ENCODE measurements at regions not wholly inside any gene's neighbourhood (a gene's known extent, or its start where the extent isn't known, plus 50 kb on each side); places are given as distances from the start of the nearest gene placed in this dataset.

DNA sequence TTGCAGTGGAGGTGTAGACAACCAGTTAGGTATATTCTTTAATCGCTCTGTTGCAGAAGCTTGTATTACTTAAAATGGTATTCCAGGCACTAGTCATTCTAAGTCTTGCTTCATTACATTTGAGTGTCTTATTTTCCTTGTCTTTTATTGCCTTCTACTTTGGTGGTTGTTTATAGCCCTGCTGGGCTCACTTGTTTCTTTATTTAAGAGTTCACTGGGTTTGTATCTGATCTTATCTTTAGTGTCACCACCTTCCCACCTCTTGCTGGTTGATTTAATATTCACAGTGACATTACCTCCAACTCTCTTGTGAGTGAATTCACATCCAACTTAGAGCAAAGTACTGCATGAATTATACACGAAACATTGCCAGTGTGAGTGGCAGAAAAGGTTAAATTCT, 83.6 kb upstream of the BNC2 start:
- ATAC-seq (no peak), DNase-seq (no peak)
- TF ChIP-seq, protein P1, sequence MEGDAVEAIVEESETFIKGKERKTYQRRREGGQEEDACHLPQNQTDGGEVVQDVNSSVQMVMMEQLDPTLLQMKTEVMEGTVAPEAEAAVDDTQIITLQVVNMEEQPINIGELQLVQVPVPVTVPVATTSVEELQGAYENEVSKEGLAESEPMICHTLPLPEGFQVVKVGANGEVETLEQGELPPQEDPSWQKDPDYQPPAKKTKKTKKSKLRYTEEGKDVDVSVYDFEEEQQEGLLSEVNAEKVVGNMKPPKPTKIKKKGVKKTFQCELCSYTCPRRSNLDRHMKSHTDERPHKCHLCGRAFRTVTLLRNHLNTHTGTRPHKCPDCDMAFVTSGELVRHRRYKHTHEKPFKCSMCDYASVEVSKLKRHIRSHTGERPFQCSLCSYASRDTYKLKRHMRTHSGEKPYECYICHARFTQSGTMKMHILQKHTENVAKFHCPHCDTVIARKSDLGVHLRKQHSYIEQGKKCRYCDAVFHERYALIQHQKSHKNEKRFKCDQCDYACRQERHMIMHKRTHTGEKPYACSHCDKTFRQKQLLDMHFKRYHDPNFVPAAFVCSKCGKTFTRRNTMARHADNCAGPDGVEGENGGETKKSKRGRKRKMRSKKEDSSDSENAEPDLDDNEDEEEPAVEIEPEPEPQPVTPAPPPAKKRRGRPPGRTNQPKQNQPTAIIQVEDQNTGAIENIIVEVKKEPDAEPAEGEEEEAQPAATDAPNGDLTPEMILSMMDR (IDR thresholded peaks at IDR 0.05), result no peak
- H3K36me3 ChIP-seq, result no peaks in the 10 kb centered on the region
- H3K4me1 ChIP-seq, result no peaks in the 10 kb centered on the region
- intact Hi-C loops (cut with DNase I), result no loop called here
- no peaks in the 10 kb centered on the region for H3K27me3 ChIP-seq
- no peak overlapping the region for H3K4me3 ChIP-seq
- no peaks in the 10 kb centered on the region for H3K9me3 ChIP-seq
- H3K27ac ChIP-seq, result no peak overlapping the region

DNA sequence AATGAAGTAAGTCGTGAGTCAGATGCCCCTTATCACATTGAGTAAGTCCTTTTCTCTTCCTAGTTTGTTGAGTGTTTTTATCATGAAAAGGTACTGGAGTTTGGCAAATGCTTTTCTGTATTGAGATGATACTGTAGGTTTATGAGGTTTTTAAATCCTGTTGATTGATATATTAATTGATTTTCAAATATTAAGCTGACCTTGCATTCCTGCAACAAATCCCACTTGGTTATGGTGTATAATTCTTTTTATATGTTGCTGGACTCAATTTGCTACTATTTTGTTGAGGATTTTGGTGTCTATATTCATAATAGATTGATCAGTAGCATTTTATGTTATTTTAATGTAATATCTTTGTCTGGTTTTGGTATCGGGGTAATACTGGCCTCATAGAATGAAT, 81.0 kb upstream of the BNC2 start:
- Histone ChIP-seq H3K4me3 (no peak overlapping the region), H3K4me1 (no peaks in the 10 kb centered on the region), H3K27me3 (no peaks in the 10 kb centered on the region), H3K27ac (no peak overlapping the region), H3K36me3 (no peaks in the 10 kb centered on the region), H3K9me3 (no peaks in the 10 kb centered on the region)
- intact Hi-C loops (cut with DNase I), result no loop called here
- no peak for DNase-seq
- TF ChIP-seq, protein P1 (IDR thresholded peaks at IDR 0.05), result no peak
- ATAC-seq, result no peak

DNA sequence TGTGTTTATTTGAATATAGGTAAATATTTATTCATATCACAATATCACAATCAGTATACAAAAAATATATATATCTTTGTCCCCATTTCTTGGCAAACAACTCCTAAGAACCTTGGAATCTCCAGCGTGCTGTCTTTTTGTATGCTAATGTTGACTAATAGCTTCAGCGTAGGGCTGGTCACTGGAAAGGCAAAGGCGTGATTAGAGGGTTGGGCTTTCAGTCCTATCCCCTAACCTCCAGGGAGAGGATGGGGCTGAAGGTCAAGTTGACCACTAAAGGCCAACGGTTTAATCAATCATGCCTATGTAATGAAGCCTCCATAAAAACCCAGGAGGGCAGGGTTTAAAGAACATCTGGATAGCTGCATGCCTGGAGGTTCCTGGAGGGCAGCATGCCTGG, 79.6 kb upstream of the BNC2 start:
- Histone ChIP-seq H3K4me3 (no peak overlapping the region), H3K27ac (no peak overlapping the region), H3K4me1 (no peaks in the 10 kb centered on the region), H3K27me3 (no peaks in the 10 kb centered on the region), H3K36me3 (no peaks in the 10 kb centered on the region), H3K9me3 (no peaks in the 10 kb centered on the region)
- intact Hi-C loops (cut with DNase I), result no loop called here
- no peak for DNase-seq
- no peak for ATAC-seq
- TF ChIP-seq, protein P1 (IDR thresholded peaks at IDR 0.05), result no peak

DNA sequence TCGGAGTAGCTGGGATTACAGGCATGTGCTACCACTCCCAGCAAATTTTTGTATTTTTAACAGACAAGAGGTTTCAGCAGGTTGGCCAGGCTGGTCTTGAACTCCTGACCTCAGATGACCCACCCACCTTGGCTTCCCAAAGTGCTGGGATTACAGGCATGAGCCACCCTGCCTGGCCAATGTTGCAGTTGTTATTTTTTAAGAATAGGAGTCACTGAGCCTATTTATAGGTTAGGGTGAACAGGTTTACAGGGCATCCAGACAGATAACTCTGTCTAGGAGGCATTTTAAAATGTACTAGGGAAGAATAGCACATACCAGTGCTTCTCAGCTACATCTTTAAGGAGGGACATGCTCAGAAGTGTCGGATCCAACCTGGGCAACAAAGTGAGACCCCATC, 60.1 kb upstream of the BNC2 start:
- no peak for DNase-seq
- intact Hi-C loops (cut with DNase I), result no loop called here
- no peaks in the 10 kb centered on the region for H3K36me3 ChIP-seq
- no peaks in the 10 kb centered on the region for H3K27me3 ChIP-seq
- TF ChIP-seq, protein P1 (IDR thresholded peaks at IDR 0.05), result no peak
- no peak overlapping the region for H3K27ac ChIP-seq
- ATAC-seq, result no peak
- no peaks in the 10 kb centered on the region for H3K4me1 ChIP-seq
- H3K9me3 ChIP-seq, result no peaks in the 10 kb centered on the region
- no peak overlapping the region for H3K4me3 ChIP-seq

DNA sequence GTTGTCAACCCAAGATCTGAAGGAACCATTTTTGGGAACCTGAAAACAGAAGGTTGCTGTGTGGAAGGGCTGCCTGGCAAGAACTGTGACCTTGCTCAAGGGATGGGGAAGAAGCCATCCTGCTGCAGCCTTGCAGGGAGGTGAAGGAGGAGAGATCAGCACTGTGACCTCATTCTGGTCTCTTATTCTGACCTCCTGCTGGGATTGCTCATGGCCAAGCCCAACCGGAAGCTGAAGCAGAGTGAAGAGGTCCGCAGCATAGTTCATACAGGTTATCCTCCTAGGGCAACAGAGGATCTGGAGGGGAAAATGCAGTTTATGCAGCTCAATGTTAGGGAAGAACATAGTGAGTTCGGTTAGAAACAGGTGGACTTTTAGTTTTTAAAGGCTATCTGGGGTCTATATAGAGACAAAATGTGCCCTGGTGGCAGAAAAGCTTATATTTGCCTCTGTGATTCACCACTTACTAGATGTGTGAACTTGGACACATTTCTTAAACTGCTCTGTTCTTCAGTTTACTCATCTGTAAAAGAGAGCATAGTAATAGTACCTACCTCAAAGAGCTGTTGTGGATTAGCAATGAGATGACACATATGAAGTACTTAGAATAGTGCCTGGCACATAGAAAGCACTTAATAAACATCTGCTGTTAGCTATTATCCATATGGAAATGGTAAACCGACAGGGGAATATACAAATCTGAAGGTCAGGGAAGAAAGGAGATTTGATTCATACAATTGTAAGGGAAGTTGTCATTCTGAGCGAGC, 57.9 kb upstream of the BNC2 start:
- H3K4me1 ChIP-seq, result no peaks in the 10 kb centered on the region
- no peak for DNase-seq
- TF ChIP-seq, protein P1 (IDR thresholded peaks at IDR 0.05), result no peak
- no peak for ATAC-seq
- intact Hi-C loops (cut with DNase I), result no loop called here
- H3K27me3 ChIP-seq, result no peaks in the 10 kb centered on the region
- H3K9me3 ChIP-seq, result no peaks in the 10 kb centered on the region
- H3K4me3 ChIP-seq, result no peak overlapping the region
- no peaks in the 10 kb centered on the region for H3K36me3 ChIP-seq
- H3K27ac ChIP-seq, result no peak overlapping the region

DNA sequence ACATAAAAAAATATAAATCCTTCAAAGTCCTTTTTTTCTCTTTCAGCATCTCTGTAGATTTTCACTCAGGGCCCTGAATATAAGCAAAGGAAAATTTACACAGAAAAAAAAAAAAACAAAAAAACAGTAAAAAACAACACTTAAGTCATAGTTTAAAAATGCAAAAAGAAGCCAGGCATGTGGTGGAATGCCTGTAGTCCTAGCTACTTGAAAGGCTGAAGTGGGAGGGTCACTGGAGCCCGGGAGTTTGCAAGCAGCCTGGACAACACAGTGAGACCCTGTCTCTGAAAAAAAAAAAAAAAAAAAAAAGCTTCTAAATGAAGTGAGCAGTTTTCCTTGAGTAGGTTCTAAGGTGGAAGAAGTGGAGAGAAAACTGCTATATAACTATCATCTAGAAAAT, 55.0 kb upstream of the BNC2 start:
- TF ChIP-seq, protein P1 (IDR thresholded peaks at IDR 0.05), result no peak
- H3K4me1 ChIP-seq, result no peaks in the 10 kb centered on the region
- ATAC-seq, result no peak
- no peaks in the 10 kb centered on the region for H3K27me3 ChIP-seq
- no peak for DNase-seq
- intact Hi-C loops (cut with DNase I), result no loop called here
- no peak overlapping the region for H3K27ac ChIP-seq
- no peaks in the 10 kb centered on the region for H3K36me3 ChIP-seq
- no peak overlapping the region for H3K4me3 ChIP-seq
- no peaks in the 10 kb centered on the region for H3K9me3 ChIP-seq
